Muscle of leg (tissue), 3 donors: ENCODE measurements at regions not wholly inside any gene's neighbourhood (a gene's known extent, or its start where the extent isn't known, plus 50 kb on each side); places are given as distances from the start of the nearest gene placed in this dataset.

Experiments
- DNase-seq: peaks from one replicate; pipeline ENCODE4 v3.0.0; 2013
- H3K27ac ChIP-seq: one replicate; pipeline ENCODE4 v1.5.1; 2013; ENCODE audit warnings: mild to moderate bottlenecking, low read length, control low read depth
- H3K27me3 ChIP-seq: one replicate; pipeline ENCODE4 v1.6.1; 2013; ENCODE audit warnings: low read length; ENCODE audit not compliant: control insufficient read depth, insufficient read depth
- H3K36me3 ChIP-seq: one replicate; pipeline ENCODE4 v1.6.1; 2013; ENCODE audit warnings: low read length; ENCODE audit not compliant: control insufficient read depth, insufficient read depth
- H3K4me1 ChIP-seq: one replicate; pipeline ENCODE4 v1.6.1; 2013; ENCODE audit warnings: low read length; ENCODE audit not compliant: control insufficient read depth, insufficient read depth
- H3K4me3 ChIP-seq: one replicate; pipeline ENCODE4 v1.5.1; 2013; ENCODE audit warnings: low read length, control low read depth
- H3K9me3 ChIP-seq: replicated peaks from 2 replicates; pipeline ENCODE4 v1.6.1; 2013; ENCODE audit warnings: low read depth, low read length; ENCODE audit not compliant: control insufficient read depth
- WGBS: methylation state at CpG from one replicate; pipeline ENCODE4 v1.1.5; 2013; ENCODE audit warnings: missing lambda C conversion rate; ENCODE audit not compliant: insufficient coverage; 5-methylcytosine and 5-hydroxymethylcytosine counted together

DNA sequence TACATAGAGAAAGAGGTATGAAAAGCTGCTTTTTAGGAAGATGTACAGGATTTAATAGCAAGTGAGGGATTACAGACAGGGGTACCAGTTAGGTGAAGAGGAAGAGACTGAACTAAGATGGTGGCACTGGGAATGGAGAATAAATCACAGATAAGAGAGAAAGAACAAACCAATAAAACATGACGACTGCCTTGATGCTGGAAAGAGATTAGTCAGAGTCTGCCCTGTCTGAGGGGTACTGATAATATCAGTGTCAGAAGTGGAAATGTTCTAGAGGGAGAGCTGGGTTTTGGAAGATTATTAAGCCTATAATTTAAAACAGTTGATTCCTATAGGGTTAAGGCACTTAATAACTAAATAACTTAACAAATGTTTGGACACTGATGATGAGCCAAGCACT, 77.7 kb downstream of the NR2F1 start:
- Histone ChIP-seq H3K4me1 (no peaks in the 10 kb centered on the region), H3K36me3 (no peaks in the 10 kb centered on the region), H3K27me3 (no peaks in the 10 kb centered on the region), H3K4me3 (no peak overlapping the region), H3K27ac (no peak overlapping the region), H3K9me3 (no peaks in the 10 kb centered on the region)
- no peak for DNase-seq
- WGBS: no CpG with 5 or more reads among the region's 1 CpG

DNA sequence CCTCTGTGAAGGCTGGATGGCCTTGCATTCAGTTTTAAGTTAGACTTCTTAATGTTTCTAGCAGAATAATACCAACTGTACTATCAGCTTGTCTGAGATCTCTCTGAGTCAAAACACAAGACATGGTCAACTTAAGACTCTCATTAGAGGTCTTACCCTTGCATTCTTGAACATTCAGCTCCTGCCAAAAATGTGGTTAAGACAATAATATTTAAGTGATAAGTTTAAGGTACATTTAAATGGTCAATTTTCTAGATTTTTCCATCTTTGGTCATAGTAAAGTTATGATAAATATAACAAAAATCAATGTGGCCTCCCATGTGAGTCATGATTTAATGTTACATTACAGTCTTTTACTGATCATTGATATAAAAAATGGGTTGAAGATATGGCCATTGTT, 75.0 kb downstream of the NR2F1 start:
- DNase-seq: no peak
- no peaks in the 10 kb centered on the region for H3K4me1 ChIP-seq
- no peaks in the 10 kb centered on the region for H3K36me3 ChIP-seq
- no peak overlapping the region for H3K4me3 ChIP-seq
- no peak overlapping the region for H3K27ac ChIP-seq
- H3K27me3 ChIP-seq: no peaks in the 10 kb centered on the region
- H3K9me3 ChIP-seq: no peaks in the 10 kb centered on the region

DNA sequence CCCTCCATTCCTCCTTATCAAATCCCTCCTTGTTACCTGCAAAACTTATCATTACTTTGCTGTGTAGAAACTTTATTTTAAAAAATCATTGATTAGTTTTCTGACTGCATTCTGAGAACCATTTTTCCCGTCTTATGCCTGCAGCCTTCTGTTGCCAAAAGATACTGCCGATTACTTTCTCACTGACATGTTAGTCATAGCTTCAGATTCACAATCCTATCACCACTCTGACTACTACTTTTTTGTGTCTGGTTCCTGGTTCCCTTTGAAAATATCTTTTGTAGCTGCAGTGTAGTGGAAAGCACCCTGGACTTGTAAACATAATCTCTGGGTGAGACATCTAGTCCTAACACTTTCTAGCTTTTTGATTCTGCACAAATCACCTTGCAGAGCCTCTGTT, 71.7 kb downstream of the NR2F1 start:
- Histone ChIP-seq H3K36me3 (no peaks in the 10 kb centered on the region), H3K9me3 (no peaks in the 10 kb centered on the region), H3K27ac (no peak overlapping the region), H3K4me1 (no peaks in the 10 kb centered on the region), H3K4me3 (no peak overlapping the region), H3K27me3 (no peaks in the 10 kb centered on the region)
- 75% methylated on average over 2 of the region's 2 CpGs for WGBS
- no peak for DNase-seq

DNA sequence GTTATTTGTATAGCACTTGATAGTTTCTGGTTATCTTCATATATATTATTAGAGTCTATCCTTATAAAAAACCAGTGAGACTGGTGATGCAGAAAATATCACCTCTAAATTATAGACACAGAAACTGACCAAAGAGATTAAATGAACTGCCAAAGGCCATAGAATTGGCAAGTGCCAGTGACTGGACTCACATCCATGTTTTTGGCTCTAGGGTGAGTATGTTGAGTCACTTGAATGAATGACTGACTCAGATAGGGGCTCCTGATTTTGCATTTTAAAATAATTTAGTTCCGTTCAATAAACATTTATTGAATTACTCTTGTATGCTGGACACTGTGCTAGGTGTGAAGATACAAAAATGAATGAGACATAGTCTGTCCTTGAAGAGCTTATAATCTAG, 70.7 kb downstream of the NR2F1 start:
- Histone ChIP-seq H3K9me3 (no peaks in the 10 kb centered on the region), H3K27me3 (no peaks in the 10 kb centered on the region), H3K27ac (no peak overlapping the region), H3K36me3 (no peaks in the 10 kb centered on the region), H3K4me1 (no peaks in the 10 kb centered on the region), H3K4me3 (no peak overlapping the region)
- no CpG with 5 or more reads among the region's 1 CpG for WGBS
- DNase-seq: no peak

DNA sequence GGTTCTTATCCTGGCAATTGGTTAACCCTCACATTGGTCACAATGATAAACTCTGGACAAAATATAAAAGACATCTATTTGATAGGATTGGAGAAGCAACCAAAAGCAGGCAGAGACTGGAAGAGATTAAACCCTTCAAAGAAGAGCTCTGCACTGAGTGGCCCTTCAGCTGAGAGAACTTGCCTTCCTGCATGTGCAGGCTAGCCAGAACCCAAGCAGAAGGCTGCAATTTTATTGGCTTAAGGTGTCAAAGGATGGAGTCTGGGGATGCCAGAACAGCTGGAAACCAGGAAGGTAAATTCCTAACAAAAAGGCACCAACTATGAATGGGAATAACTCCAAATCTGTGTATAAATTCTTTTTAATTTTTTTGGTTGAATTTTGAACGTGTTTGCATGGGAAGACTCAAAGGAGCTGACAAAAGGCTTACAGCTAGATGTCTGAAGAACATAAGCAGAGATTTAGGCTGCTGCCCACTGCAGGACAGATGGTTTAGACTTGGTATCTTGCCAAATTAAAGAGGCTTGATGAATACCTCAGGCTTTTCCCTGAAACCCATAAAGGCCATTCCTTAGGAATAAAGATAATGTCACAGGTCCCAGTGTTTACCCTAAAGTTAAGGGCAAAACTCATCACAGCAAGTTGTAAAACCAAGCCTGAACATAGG, 66.3 kb downstream of the NR2F1 start:
- DNase-seq: no peak
- no peaks in the 10 kb centered on the region for H3K9me3 ChIP-seq
- 50% methylated on average over 1 of the region's 1 CpG for WGBS
- no peaks in the 10 kb centered on the region for H3K4me1 ChIP-seq
- H3K27ac ChIP-seq: no peak overlapping the region
- no peak overlapping the region for H3K4me3 ChIP-seq
- H3K36me3 ChIP-seq: no peaks in the 10 kb centered on the region
- no peaks in the 10 kb centered on the region for H3K27me3 ChIP-seq

DNA sequence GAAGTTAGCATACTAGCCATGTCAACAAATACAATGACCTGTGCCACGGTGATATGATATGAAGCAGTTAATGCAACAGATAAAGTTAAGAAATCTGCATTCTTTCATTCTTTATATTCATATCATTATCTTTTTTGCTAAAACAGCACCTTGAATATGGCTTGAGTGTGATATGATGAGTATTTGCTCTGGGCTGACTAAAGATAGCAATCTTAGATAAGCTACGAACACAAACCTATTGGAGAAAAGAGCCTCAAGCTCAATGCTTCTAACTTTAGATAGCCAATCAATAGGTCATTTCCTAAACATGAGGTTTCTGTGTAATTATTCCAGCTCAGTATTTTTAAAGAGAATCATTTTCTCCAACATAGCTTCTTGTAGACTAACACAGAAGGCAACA, 61.7 kb downstream of the NR2F1 start:
- Histone ChIP-seq H3K27ac (no peak overlapping the region), H3K4me3 (no peak overlapping the region), H3K27me3 (no peaks in the 10 kb centered on the region), H3K4me1 (no peaks in the 10 kb centered on the region), H3K36me3 (no peaks in the 10 kb centered on the region), H3K9me3 (no peaks in the 10 kb centered on the region)
- no CpG with 5 or more reads among the region's 2 CpGs for WGBS
- no peak for DNase-seq
